Heart left ventricle (tissue), 16 donors: ENCODE measurements at regions not wholly inside any gene's neighbourhood (a gene's known extent, or its start where the extent isn't known, plus 50 kb on each side); places are given as distances from the start of the nearest gene placed in this dataset.

Experiments used
- ATAC-seq, 4 donors: fragments of 200-7000 bp; cut with Tn5 transposase; one replicate each; pipeline ENCODE4 v1.9.1; 2020 to 2022; ENCODE audit warnings: moderate library complexity in 4 of 4, mild to moderate bottlenecking in 3 of 4, moderate number of reproducible peaks in 1 of 4
- DNase-seq, 5 donors: peaks; one replicate each; pipeline ENCODE4 v3.0.0-alpha.2; 2020
- H3K27ac ChIP-seq, 12 donors: fragments of 200-600 bp; sonication (generic) in 4 of 12; one replicate each; pipeline versions ENCODE4 v1.5.0 to v1.8.0; 2016 to 2022; ENCODE audit warnings: mild to moderate bottlenecking in 2 of 12
- H3K27me3 ChIP-seq, 9 donors: fragments of 200-600 bp; sonication (generic) in 2 of 9; one replicate each; pipeline versions ENCODE4 v1.5.1 to v1.8.0; 2016 to 2022; ENCODE audit warnings: mild to moderate bottlenecking in 3 of 9
- H3K36me3 ChIP-seq, 9 donors: fragments of 200-600 bp; sonication (generic) in 2 of 9; one replicate each; pipeline versions ENCODE4 v1.5.0 to v1.8.0; 2018 to 2022; ENCODE audit warnings: mild to moderate bottlenecking in 2 of 9
- H3K4me1 ChIP-seq, 12 donors: fragments of 200-600 bp; sonication (generic) in 4 of 12; one replicate each; pipeline versions ENCODE4 v1.5.0 to v1.8.0; 2016 to 2022; ENCODE audit warnings: mild to moderate bottlenecking in 3 of 12
- H3K4me3 ChIP-seq, 12 donors: fragments of 200-600 bp; sonication (generic) in 4 of 12; one replicate each; pipeline versions ENCODE4 v1.5.0 to v1.8.0; 2017 to 2022; ENCODE audit warnings: mild to moderate bottlenecking in 9 of 12, moderate library complexity in 4 of 12
- H3K9me3 ChIP-seq, 12 donors: fragments of 200-600 bp; sonication (generic) in 4 of 12; one replicate each; pipeline versions ENCODE4 v1.5.0 to v1.8.0; 2016 to 2022; ENCODE audit warnings: mild to moderate bottlenecking in 1 of 12
- POLR2A ChIP-seq, 2 donors: fragments of 450-650 bp; IDR thresholded peaks; one replicate each; pipeline ENCODE4 v1.6.1; 2017; ENCODE audit warnings: antibody characterized with exemption in 2 of 2, mild to moderate bottlenecking in 2 of 2, moderate library complexity in 2 of 2
- WGBS, 4 donors: extraction: QIAGEN DNeasy Blood & Tissue Kit in 2 of 4; methylation state at CpG; one replicate each; pipeline versions ENCODE4 v1.1.5 to v1.1.7; 2013 to 2018; 5-methylcytosine and 5-hydroxymethylcytosine counted together
- intact Hi-C, 10 donors: fragments of 100-400 bp; cut with DNase I; formaldehyde crosslinking; loops; one replicate each; pipeline versions ENCODE4 v1.11.1 to v1.14.2; 2022
- TF ChIP-seq, protein P1 (sequence below), 12 donors: fragments of 200-600 bp; sonication (generic) in 4 of 12; IDR thresholded peaks; one replicate each; pipeline versions ENCODE4 v1.5.0 to v1.8.0; 2018 to 2022; ENCODE audit warnings: antibody characterized with exemption in 12 of 12, mild to moderate bottlenecking in 5 of 12
- donor health status: ischemic (EF 13 %, LVEDD 7.1; RV severe dilation, severe dysfunction).
- donor health status: healthy with polysubstance abuse.
- donor health status: DM: no; HTN: yes; CAD: no.
- donor health status: DM: no; HTN: no; CAD: no.
- donor health status: ischemic (EF 25% LVEDD 6.9; RV normal size, moderate dysfunction).
- donor health status: ischemic (EF 25% LVEDD 5.7; RV mildly dilated, moderate dysfunction).
- donor health status: healthy.
- donor health status: DM: yes; HTN: yes; CAD: no.
- donor health status: ischemic (EF 35%, LVEDD 5.7; RV mildly dilated, moderate dysfunction).
- donor health status: nonischemic (EF 11% LVEDD 7.7; RV severe dilation, severe dysfunction).
- donor health status: DM: yes; HTN: yes; CAD: no.
- donor health status: PGD.
- donor health status: ischemic (EF 29% LVEDD 5.4; RV normal size, mild dysfunction).
- donor health status: nonischemic (EF 23%, LVEDD 6.1; RV moderate dilation, normal function).

DNA sequence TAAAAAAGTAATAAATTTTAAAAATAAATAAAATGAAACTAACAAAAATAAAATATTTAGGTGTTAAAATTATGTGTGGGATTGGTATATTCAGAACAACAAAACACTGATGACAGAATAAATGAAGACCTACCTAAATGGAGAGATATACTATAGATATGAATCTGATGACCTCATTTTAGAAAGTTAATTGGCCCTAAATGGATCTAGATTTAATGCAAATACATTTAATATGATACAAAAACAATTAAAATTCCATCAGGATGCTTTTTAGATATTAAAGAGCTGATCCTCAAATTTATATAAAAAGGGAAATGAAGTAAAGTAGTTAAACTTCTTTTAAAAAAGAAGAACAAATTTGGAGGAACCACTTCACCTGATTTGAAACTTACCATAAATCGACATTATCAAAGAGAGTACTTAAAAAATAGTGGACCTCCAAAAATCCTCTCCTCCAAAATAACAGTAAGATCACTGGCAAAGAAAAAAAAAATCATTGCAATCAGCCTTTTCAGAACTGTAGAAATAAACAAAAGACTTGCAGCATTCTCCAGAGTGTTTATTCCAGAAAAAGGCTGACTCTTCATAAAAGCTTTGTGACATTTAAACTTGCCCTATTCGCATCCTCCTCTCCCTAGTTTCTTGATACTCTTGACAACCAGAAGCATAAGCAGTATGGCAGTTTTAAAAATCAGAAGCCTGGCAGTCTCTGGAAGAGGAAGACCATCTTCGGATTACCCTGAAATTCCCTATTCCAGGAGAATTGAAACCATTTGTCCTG is 125.9 kb upstream of the AKR1E2 start:
- Histone ChIP-seq H3K36me3 (no peaks in the 10 kb centered on the region), H3K27me3 (no peaks in the 10 kb centered on the region), H3K4me3 (no peak overlapping the region), H3K27ac (peak overlapping the region in 4 of 12 donors; percentile 2 to 40 (median 12)), H3K9me3 (no peaks in the 10 kb centered on the region), H3K4me1 (peaks cover 0 to 41% (median 16%) of the 10 kb centered on the region in 12 donors)
- ATAC-seq, result no peak
- intact Hi-C loops, result loop anchor here in 1 of 10 donors (5.0 kb wide), 1 partner anchor 38 kb away; no protein-coding TSS in a partner anchor
- no peak for DNase-seq
- TF ChIP-seq, protein P1, sequence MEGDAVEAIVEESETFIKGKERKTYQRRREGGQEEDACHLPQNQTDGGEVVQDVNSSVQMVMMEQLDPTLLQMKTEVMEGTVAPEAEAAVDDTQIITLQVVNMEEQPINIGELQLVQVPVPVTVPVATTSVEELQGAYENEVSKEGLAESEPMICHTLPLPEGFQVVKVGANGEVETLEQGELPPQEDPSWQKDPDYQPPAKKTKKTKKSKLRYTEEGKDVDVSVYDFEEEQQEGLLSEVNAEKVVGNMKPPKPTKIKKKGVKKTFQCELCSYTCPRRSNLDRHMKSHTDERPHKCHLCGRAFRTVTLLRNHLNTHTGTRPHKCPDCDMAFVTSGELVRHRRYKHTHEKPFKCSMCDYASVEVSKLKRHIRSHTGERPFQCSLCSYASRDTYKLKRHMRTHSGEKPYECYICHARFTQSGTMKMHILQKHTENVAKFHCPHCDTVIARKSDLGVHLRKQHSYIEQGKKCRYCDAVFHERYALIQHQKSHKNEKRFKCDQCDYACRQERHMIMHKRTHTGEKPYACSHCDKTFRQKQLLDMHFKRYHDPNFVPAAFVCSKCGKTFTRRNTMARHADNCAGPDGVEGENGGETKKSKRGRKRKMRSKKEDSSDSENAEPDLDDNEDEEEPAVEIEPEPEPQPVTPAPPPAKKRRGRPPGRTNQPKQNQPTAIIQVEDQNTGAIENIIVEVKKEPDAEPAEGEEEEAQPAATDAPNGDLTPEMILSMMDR (IDR thresholded peaks at IDR 0.05), result no peak
- WGBS, 4 donors, result 74 to 91% (median 85%) methylated on average over 3 of the region's 3 CpGs

DNA sequence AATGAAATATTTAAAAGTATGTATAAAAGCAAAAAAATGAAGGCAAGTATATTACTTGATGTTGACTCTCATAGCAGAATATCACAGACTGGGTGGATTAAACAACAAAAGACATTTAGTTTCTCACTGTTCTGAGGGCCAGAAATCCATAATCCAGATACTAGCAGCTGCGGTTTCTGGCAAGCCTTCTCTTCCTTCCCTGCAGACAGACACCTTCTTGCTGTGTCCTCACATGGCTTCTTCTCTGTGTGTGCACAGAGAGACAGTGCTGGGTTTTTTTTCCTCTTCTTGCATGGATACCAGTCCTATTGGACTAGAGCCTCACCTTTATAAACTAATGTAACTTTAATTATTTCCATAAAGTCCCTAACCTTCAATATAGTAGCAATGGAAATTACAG is 127.9 kb upstream of the AKR1E2 start:
- peaks cover 0 to 27% (median 9%) of the 10 kb centered on the region in 12 donors for H3K4me1 ChIP-seq
- no peaks in the 10 kb centered on the region for H3K36me3 ChIP-seq
- intact Hi-C loops, result no loop called here
- ATAC-seq, result peak; percentile 69 to 84 (median 74)
- H3K27ac ChIP-seq, result peak overlapping the region in 3 of 12 donors; percentile 2 to 10 (median 6)
- peak in 4 of 5 donors; percentile 39 to 52 (median 42) for DNase-seq
- TF ChIP-seq, protein P1 (IDR thresholded peaks at IDR 0.05), result no peak
- no peak for TF ChIP-seq POLR2A (IDR thresholded peaks at IDR 0.05)
- 7 to 34% (median 13%) methylated on average over 1 of the region's 1 CpG for WGBS, 4 donors
- no peaks in the 10 kb centered on the region for H3K9me3 ChIP-seq
- no peaks in the 10 kb centered on the region for H3K27me3 ChIP-seq
- H3K4me3 ChIP-seq, result no peak overlapping the region

DNA sequence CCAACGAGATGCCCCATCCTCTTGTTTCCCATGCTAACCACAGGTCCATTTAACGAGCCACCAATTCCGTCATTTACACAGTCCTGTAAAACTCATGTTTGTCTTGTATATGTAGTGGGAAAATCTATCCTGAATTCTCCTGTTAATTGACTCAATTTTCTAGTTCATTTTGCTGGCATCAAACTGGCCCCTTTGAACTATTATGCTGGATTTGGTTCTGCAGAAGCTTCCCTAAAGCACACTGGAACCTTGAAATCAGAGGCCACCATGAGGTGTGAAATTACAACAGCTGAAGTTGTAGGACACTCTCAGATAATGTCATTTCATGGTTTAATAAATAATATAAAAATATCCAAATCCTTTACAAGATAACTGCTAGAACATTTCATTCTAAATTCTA is 129.8 kb upstream of the AKR1E2 start:
- no peak for DNase-seq
- intact Hi-C loops, result no loop called here
- Histone ChIP-seq H3K4me3 (no peak overlapping the region), H3K36me3 (no peaks in the 10 kb centered on the region), H3K27me3 (no peaks in the 10 kb centered on the region), H3K27ac (no peak overlapping the region), H3K4me1 (peaks cover 0 to 26% (median 9%) of the 10 kb centered on the region in 12 donors), H3K9me3 (no peaks in the 10 kb centered on the region)
- WGBS, 4 donors, result 86 to 98% (median 93%) methylated on average over 3 of the region's 3 CpGs
- no peak for TF ChIP-seq POLR2A (IDR thresholded peaks at IDR 0.05)
- TF ChIP-seq, protein P1 (IDR thresholded peaks at IDR 0.05), result no peak
- no peak for ATAC-seq

DNA sequence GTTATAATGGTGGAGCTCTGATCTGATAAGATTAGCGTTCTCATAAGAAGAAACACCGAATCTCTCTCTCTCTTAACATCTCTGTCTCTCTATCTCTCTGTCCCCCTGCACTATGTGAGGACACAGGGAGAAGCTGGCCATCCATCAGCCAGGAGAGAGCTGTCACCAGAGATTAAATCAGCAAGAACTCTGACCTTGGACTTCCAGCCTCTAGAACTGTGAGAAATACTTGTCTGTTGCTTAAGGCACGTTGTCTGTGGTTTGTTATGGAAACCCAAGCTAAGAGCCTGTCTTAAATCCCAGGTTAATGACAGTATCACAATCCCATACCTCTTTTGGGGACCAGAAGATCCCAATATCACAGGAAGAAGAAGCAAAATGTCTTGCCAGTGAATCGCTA is 132.0 kb upstream of the AKR1E2 start:
- H3K27me3 ChIP-seq, result no peaks in the 10 kb centered on the region

More for the DNA sequence above, 132.0 kb upstream of the AKR1E2 start:
- Histone ChIP-seq H3K36me3 (no peaks in the 10 kb centered on the region), H3K27ac (no peak overlapping the region), H3K4me1 (peaks cover 0 to 18% (median 7%) of the 10 kb centered on the region in 12 donors), H3K9me3 (no peaks in the 10 kb centered on the region), H3K4me3 (no peak overlapping the region)
- ATAC-seq (no peak), DNase-seq (no peak)
- TF ChIP-seq POLR2A (IDR thresholded peaks at IDR 0.05), result no peak
- TF ChIP-seq, protein P1 (IDR thresholded peaks at IDR 0.05), result no peak
- 86 to 93% (median 91%) methylated on average over 4 of the region's 4 CpGs for WGBS, 4 donors
- intact Hi-C loops, result no loop called here
